ENCODE measurements at regions not wholly inside any gene's neighbourhood (a gene's known extent, or its start where the extent isn't known, plus 50 kb on each side); places are given as distances from the start of the nearest gene placed in this dataset.

GRCh38 chr5:106877881-106878280, 792.9 kb downstream of the EFNA5 start:
- no peak overlapping the region for H3K27ac ChIP-seq
- no peak overlapping the region for H3K4me3 ChIP-seq
- no peak for DNase-seq (ENCODE audit: low spot score in 2 of 2)
- intact Hi-C loops (cut with DNase I), result no loop called here
- no peaks in the 10 kb centered on the region for H3K4me1 ChIP-seq
- no peak for TF ChIP-seq CTCF (IDR thresholded peaks at IDR 0.05)
- H3K36me3 ChIP-seq, result no peaks in the 10 kb centered on the region
- no peaks in the 10 kb centered on the region for H3K27me3 ChIP-seq
- no peaks in the 10 kb centered on the region for H3K9me3 ChIP-seq

GRCh38 chr5:106876665-106877194, 794.0 kb downstream of the EFNA5 start:
- no peak for TF ChIP-seq CTCF (IDR thresholded peaks at IDR 0.05)
- Histone ChIP-seq H3K36me3 (no peaks in the 10 kb centered on the region), H3K4me3 (no peak overlapping the region), H3K27ac (no peak overlapping the region), H3K27me3 (no peaks in the 10 kb centered on the region), H3K9me3 (no peaks in the 10 kb centered on the region), H3K4me1 (no peaks in the 10 kb centered on the region)
- intact Hi-C loops (cut with DNase I), result no loop called here
- no peak for DNase-seq (ENCODE audit: low spot score in 2 of 2)

GRCh38 chr5:106876298-106876622, 794.5 kb downstream of the EFNA5 start:
- Histone ChIP-seq H3K9me3 (no peaks in the 10 kb centered on the region), H3K36me3 (no peaks in the 10 kb centered on the region), H3K4me3 (no peak overlapping the region), H3K27ac (no peak overlapping the region), H3K4me1 (no peaks in the 10 kb centered on the region), H3K27me3 (no peaks in the 10 kb centered on the region)
- no peak for DNase-seq (ENCODE audit: low spot score in 2 of 2)
- TF ChIP-seq CTCF (IDR thresholded peaks at IDR 0.05), result no peak
- intact Hi-C loops (cut with DNase I), result no loop called here

- Histone ChIP-seq H3K36me3 (no peaks in the 10 kb centered on the region), H3K9me3 (no peaks in the 10 kb centered on the region), H3K27ac (no peak overlapping the region), H3K4me1 (no peaks in the 10 kb centered on the region), H3K4me3 (no peak overlapping the region), H3K27me3 (no peaks in the 10 kb centered on the region)
- no peak for DNase-seq (ENCODE audit: low spot score in 2 of 2)
- peak in 2 of 3 experiments; percentile 32 to 38 for TF ChIP-seq CTCF (IDR thresholded peaks at IDR 0.05)
- intact Hi-C loops (cut with DNase I), result no loop called here
Measured at GRCh38 chr5:106875591-106876297, 795.0 kb downstream of the EFNA5 start.

GRCh38 chr5:106874974-106875373, 795.8 kb downstream of the EFNA5 start:
- no peaks in the 10 kb centered on the region for H3K9me3 ChIP-seq
- H3K36me3 ChIP-seq, result no peaks in the 10 kb centered on the region
- DNase-seq (ENCODE audit: low spot score in 2 of 2), result no peak
- intact Hi-C loops (cut with DNase I), result no loop called here
- no peaks in the 10 kb centered on the region for H3K4me1 ChIP-seq
- H3K27ac ChIP-seq, result no peak overlapping the region
- TF ChIP-seq CTCF (IDR thresholded peaks at IDR 0.05), result no peak
- no peaks in the 10 kb centered on the region for H3K27me3 ChIP-seq
- H3K4me3 ChIP-seq, result no peak overlapping the region

- no peaks in the 10 kb centered on the region for H3K36me3 ChIP-seq
- TF ChIP-seq CTCF (IDR thresholded peaks at IDR 0.05), result no peak
- H3K9me3 ChIP-seq, result no peaks in the 10 kb centered on the region
- H3K27ac ChIP-seq, result no peak overlapping the region
- intact Hi-C loops (cut with DNase I), result no loop called here
- H3K4me1 ChIP-seq, result no peaks in the 10 kb centered on the region
- DNase-seq (ENCODE audit: low spot score in 2 of 2), result no peak
- no peak overlapping the region for H3K4me3 ChIP-seq
- no peaks in the 10 kb centered on the region for H3K27me3 ChIP-seq
Measured at GRCh38 chr5:106874531-106874930, 796.2 kb downstream of the EFNA5 start.

All from ascending aorta (tissue), 2 donors.